GM23338 (cell line): ENCODE measurements at regions not wholly inside any gene's neighbourhood (a gene's known extent, or its start where the extent isn't known, plus 50 kb on each side); places are given as distances from the start of the nearest gene placed in this dataset.

Experiments
- ATAC-seq: fragments of 200-7000 bp; cut with Tn5 transposase; 3 replicates; pipeline ENCODE4 v1.9.1; 2020
- DNase-seq: peaks from one replicate; pipeline ENCODE4 v3.0.0-alpha.2; 2015; ENCODE audit warnings: low spot score
- H2AFZ ChIP-seq: fragments of 200-600 bp; sonication (generic); 2 replicates; pipeline ENCODE4 v1.8.0; 2016; ENCODE audit warnings: antibody characterized with exemption, mild to moderate bottlenecking, moderate library complexity
- H3F3A ChIP-seq: fragments of 200-600 bp; sonication (generic); replicated peaks from 2 replicates; pipeline ENCODE4 v1.8.0; 2017; ENCODE audit warnings: antibody characterized with exemption, mixed run types, low read depth
- H3K27ac ChIP-seq: fragments of 200-600 bp; sonication (generic); 2 replicates; pipeline ENCODE4 v1.6.1; 2016; ENCODE audit warnings: low read depth
- H3K27me3 ChIP-seq: fragments of 200-600 bp; sonication (generic); 2 replicates; pipeline ENCODE4 v1.8.0; 2016; ENCODE audit warnings: mild to moderate bottlenecking, mixed run types, moderate library complexity; ENCODE audit not compliant: insufficient read depth
- H3K36me3 ChIP-seq: fragments of 200-600 bp; sonication (generic); 2 replicates; pipeline ENCODE4 v1.8.0; 2016; ENCODE audit warnings: mild to moderate bottlenecking; ENCODE audit not compliant: insufficient read depth
- H3K4me1 ChIP-seq: fragments of 200-600 bp; sonication (generic); 2 replicates; pipeline ENCODE4 v1.8.0; 2016; ENCODE audit warnings: mild to moderate bottlenecking, moderate library complexity; ENCODE audit not compliant: insufficient read depth
- H3K4me2 ChIP-seq: fragments of 200-600 bp; sonication (generic); 2 replicates; pipeline ENCODE4 v1.7.1; 2017; ENCODE audit warnings: mixed run types
- H3K4me3 ChIP-seq: fragments of 200-600 bp; sonication (generic); 2 replicates; pipeline ENCODE4 v1.6.1; 2016; ENCODE audit warnings: mixed run types
- H3K79me2 ChIP-seq: fragments of 200-600 bp; sonication (generic); replicated peaks from 2 replicates; pipeline ENCODE4 v1.8.0; 2017; ENCODE audit warnings: mild to moderate bottlenecking; ENCODE audit not compliant: insufficient read depth
- H3K9me2 ChIP-seq: fragments of 200-600 bp; sonication (generic); 2 replicates; pipeline ENCODE4 v1.8.0; 2017; ENCODE audit not compliant: insufficient read depth
- H4K20me1 ChIP-seq: fragments of 200-600 bp; sonication (generic); replicated peaks from 2 replicates; pipeline ENCODE4 v1.8.0; 2017; ENCODE audit warnings: mild to moderate bottlenecking; ENCODE audit not compliant: insufficient read depth
- H3K27ac Mint-ChIP-seq: 2 replicates; pipeline ENCODE4 v1.8.0; 2020; ENCODE audit warnings: inconsistent platforms, mild to moderate bottlenecking, moderate library complexity, mixed read lengths
- H3K27me3 Mint-ChIP-seq: 3 replicates; pipeline ENCODE4 v1.8.0; 2022; ENCODE audit warnings: low read depth, mild to moderate bottlenecking, moderate library complexity, mixed read lengths, inconsistent platforms; ENCODE audit not compliant: insufficient read depth, poor library complexity
- H3K36me3 Mint-ChIP-seq: 3 replicates; pipeline ENCODE4 v1.8.0; 2021; ENCODE audit warnings: low read depth, mild to moderate bottlenecking, inconsistent platforms, moderate library complexity, mixed read lengths
- H3K4me1 Mint-ChIP-seq: 3 replicates; pipeline ENCODE4 v1.8.0; 2020; ENCODE audit warnings: mild to moderate bottlenecking, inconsistent platforms, mixed read lengths
- H3K4me3 Mint-ChIP-seq: 3 replicates; pipeline ENCODE4 v1.8.0; 2021; ENCODE audit warnings: moderate library complexity, mild to moderate bottlenecking, inconsistent platforms, mixed read lengths
- H3K9me3 Mint-ChIP-seq: 3 replicates; pipeline ENCODE4 v1.8.0; 2020; ENCODE audit warnings: moderate library complexity, mild to moderate bottlenecking, inconsistent platforms, mixed read lengths
- CTCF ChIP-seq, 2 experiments: fragments of 200-600 bp in 1 of 2; sonication (generic) in 1 of 2; conservative IDR thresholded peaks; 2 replicates each; pipeline versions ENCODE4 v1.5.1 to v1.6.1; 2016 to 2017; ENCODE audit warnings: antibody characterized with exemption in 2 of 2, low read depth in 2 of 2, mild to moderate bottlenecking in 2 of 2, moderate library complexity in 1 of 2
- ETS1 ChIP-seq: IDR thresholded peaks from 2 replicates; pipeline ENCODE4 v1.6.1; 2016; ENCODE audit warnings: antibody characterized with exemption
- NANOG ChIP-seq: IDR thresholded peaks from 2 replicates; pipeline ENCODE4 v1.6.1; 2016; ENCODE audit warnings: antibody characterized with exemption, borderline replicate concordance
- POLR2AphosphoS5 ChIP-seq: IDR thresholded peaks from 2 replicates; pipeline ENCODE4 v1.6.1; 2016; ENCODE audit warnings: antibody characterized with exemption, low read depth
- REST ChIP-seq: IDR thresholded peaks from one replicate; pipeline ENCODE4 v1.6.1; 2018; ENCODE audit warnings: antibody characterized with exemption; ENCODE audit not compliant: unreplicated experiment
- STAT1 ChIP-seq: IDR thresholded peaks from one replicate; pipeline ENCODE4 v1.6.1; 2016; ENCODE audit warnings: antibody characterized with exemption; ENCODE audit not compliant: unreplicated experiment
- ZNF114 ChIP-seq: fragments of 250-450 bp; sonication (Bioruptor Pico); IDR thresholded peaks from 2 replicates; pipeline ENCODE4 v1.5.0; 2020; ENCODE audit warnings: mild to moderate bottlenecking, moderate library complexity
- ZNF331 ChIP-seq: fragments of 250-450 bp; sonication (Bioruptor Pico); IDR thresholded peaks from 2 replicates; pipeline ENCODE4 v1.5.0; 2020; ENCODE audit warnings: low read depth, mild to moderate bottlenecking, moderate library complexity
- ZNF462 ChIP-seq: fragments of 250-450 bp; sonication (Bioruptor Pico); IDR thresholded peaks from 2 replicates; pipeline ENCODE4 v1.5.0; 2020; ENCODE audit warnings: mild to moderate bottlenecking, moderate library complexity

- TF ChIP-seq POLR2AphosphoS5 (no peak), ZNF114 (CRISPR knock-in tag) (no peak), ZNF462 (CRISPR knock-in tag) (no peak), STAT1 (no peak), CTCF (conservative IDR thresholded peaks at IDR 0.05; ENCODE audit: low read depth in 2 of 2) (no peak), ETS1 (no peak), REST (no peak), ZNF331 (no peak), NANOG (no peak)
- Histone ChIP-seq H3K36me3 (no peaks in the 10 kb centered on the region; the same call in 1 of the 2 replicates), H3F3A (no peaks in the 10 kb centered on the region), H3K79me2 (no peaks in the 10 kb centered on the region), H3K4me3 (no peak overlapping the region), H2AFZ (no peak overlapping the region), H3K4me1 (no peaks in the 10 kb centered on the region), H3K9me2 (no peaks in the 10 kb centered on the region), H3K27ac (no peak overlapping the region), H3K27me3 (no peaks in the 10 kb centered on the region), H4K20me1 (no peaks in the 10 kb centered on the region), H3K4me2 (no peak overlapping the region)
- ATAC-seq (no peak), DNase-seq (no peak)
- H3K27me3 Mint-ChIP-seq = peaks cover 2% of the 10 kb centered on the region
- no peak overlapping the region for H3K4me3 Mint-ChIP-seq
- H3K36me3 Mint-ChIP-seq = no peaks in the 10 kb centered on the region
- no peaks in the 10 kb centered on the region for H3K4me1 Mint-ChIP-seq
- no peaks in the 10 kb centered on the region for H3K9me3 Mint-ChIP-seq
- H3K27ac Mint-ChIP-seq = no peak overlapping the region
Observed at GRCh38 chr11:37483761-37484160, 885.7 kb upstream of the RAG2 start.
